Neural crest cell (in vitro differentiated cells): ENCODE measurements at regions not wholly inside any gene's neighbourhood (a gene's known extent, or its start where the extent isn't known, plus 50 kb on each side); places are given as distances from the start of the nearest gene placed in this dataset.

ENCODE experiments used
- DNase-seq: peaks from one replicate; pipeline ENCODE4 v3.0.0; 2021; ENCODE audit warnings: low read depth, mixed read lengths, low spot score
- H3K27ac Mint-ChIP-seq: one replicate; pipeline ENCODE4 v1.8.0; 2021; ENCODE audit warnings: mild to moderate bottlenecking, mixed read lengths; ENCODE audit not compliant: unreplicated experiment
- H3K27me3 Mint-ChIP-seq: 2 replicates; pipeline ENCODE4 v1.8.0; 2021; ENCODE audit warnings: low read depth, mild to moderate bottlenecking, mixed read lengths
- H3K36me3 Mint-ChIP-seq: 2 replicates; pipeline ENCODE4 v1.8.0; 2021; ENCODE audit warnings: low read depth, mild to moderate bottlenecking, mixed read lengths
- H3K4me1 Mint-ChIP-seq: 2 replicates; pipeline ENCODE4 v1.8.0; 2021; ENCODE audit warnings: mixed read lengths
- H3K4me3 Mint-ChIP-seq: one replicate; pipeline ENCODE4 v1.8.0; 2021; ENCODE audit warnings: mild to moderate bottlenecking, mixed read lengths
- H3K9me3 Mint-ChIP-seq: 2 replicates; pipeline ENCODE4 v1.8.0; 2021; ENCODE audit warnings: mixed read lengths
- CTCF ChIP-seq: fragments of 200-600 bp; sonication (generic); conservative IDR thresholded peaks from 2 replicates; pipeline ENCODE4 v1.5.0; 2021; ENCODE audit warnings: antibody characterized with exemption, mild to moderate bottlenecking

DNA sequence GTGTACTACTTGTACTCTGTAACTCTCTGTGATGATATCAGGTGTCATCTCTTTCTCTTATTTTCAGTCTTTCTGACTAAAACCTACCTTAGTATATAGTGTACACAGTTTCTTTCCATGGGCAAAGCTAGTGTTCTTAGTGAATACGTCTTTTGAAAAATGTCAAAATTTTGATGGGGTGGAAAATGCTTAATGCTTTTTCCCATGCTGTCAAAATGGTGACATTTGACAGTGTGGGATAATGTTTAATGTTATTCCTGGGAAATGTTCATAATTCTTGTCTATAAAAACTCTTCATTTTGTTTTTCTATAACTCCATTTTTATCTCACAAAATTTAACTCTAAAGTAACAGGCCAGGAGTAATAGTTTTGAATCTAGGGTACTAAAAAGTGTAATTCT lies 742.7 kb upstream of the FOXG1 start:
- Mint-ChIP-seq H3K27ac (no peak overlapping the region), H3K9me3 (no peaks in the 10 kb centered on the region), H3K4me1 (no peaks in the 10 kb centered on the region), H3K27me3 (no peaks in the 10 kb centered on the region), H3K4me3 (no peak overlapping the region), H3K36me3 (no peaks in the 10 kb centered on the region)
- DNase-seq, result no peak
- TF ChIP-seq CTCF, result no peak

DNA sequence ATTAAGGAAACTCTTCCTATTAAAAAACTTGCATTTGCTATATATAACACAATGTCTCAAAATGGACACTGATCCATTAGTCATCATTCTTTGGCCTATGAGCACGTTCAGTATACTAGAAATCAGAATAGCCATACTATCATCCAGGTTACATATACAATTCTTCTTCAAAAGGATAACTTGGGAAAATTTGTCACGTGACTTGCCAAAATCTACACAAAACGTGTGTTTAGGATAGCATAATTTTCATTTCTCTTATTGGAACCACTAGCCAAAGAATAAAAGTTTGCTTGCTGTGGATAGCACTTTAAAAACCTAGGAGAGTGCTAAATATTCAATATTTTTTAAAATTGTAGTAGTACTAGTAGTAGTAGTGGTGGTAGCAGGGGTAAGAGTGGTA lies 714.3 kb upstream of the FOXG1 start:
- Mint-ChIP-seq H3K27ac (no peak overlapping the region), H3K4me1 (no peaks in the 10 kb centered on the region), H3K9me3 (peaks cover 7% of the 10 kb centered on the region), H3K36me3 (no peaks in the 10 kb centered on the region), H3K27me3 (no peaks in the 10 kb centered on the region), H3K4me3 (no peak overlapping the region)
- TF ChIP-seq CTCF, result no peak
- DNase-seq, result no peak

- no peak overlapping the region for H3K27ac Mint-ChIP-seq
- no peak overlapping the region for H3K4me3 Mint-ChIP-seq
- H3K27me3 Mint-ChIP-seq, result no peaks in the 10 kb centered on the region
- no peak for TF ChIP-seq CTCF
- peaks cover 7% of the 10 kb centered on the region for H3K9me3 Mint-ChIP-seq
- H3K36me3 Mint-ChIP-seq, result no peaks in the 10 kb centered on the region
- no peaks in the 10 kb centered on the region for H3K4me1 Mint-ChIP-seq
- no peak for DNase-seq
Measured at GRCh38 chr14:28055008-28055407, 711.6 kb upstream of the FOXG1 start.

DNA sequence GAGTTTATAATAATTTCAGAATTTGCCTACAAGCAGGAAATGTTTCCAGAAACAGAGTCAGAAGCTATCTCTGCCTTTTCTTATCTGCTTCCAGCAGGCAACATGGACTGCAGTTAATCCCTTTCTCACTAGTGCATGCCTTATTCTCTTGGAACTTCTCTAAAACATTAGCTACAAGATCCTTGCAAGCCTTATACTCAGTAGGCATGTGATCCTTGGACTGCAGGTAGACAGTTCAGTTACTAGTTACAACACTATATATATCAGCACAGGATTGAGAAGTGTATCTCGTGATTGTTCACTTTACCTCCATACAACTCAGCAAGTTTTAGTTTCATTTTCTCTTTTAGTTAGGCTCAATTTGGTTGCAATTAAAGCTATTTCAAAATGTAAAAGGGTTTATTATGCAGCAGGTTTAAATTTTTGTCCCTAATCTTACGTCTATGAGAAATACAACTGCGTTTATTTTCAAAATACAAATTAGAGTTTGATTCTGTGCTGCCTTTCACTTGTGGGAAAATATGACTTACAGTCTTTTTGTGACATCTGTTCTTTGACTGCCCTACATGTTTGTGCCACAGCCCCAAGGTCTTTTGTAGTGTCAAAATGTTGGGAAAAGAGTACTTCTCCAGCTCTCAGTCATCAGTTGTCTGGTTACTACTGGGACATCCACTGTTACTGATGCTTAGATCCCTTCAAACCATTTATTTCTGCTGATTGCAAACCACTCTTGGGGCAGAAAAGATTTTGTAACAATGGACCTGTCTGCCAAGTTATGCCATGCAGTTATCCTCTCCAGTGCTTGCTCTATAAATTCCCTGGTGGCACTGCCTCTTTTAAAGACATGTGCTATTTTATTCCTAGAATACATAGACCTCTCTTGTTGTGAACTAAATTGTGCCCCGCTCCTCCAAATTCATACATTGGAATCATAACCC lies 709.0 kb upstream of the FOXG1 start:
- no peak overlapping the region for H3K27ac Mint-ChIP-seq
- H3K4me3 Mint-ChIP-seq, result no peak overlapping the region
- H3K36me3 Mint-ChIP-seq, result no peaks in the 10 kb centered on the region
- H3K27me3 Mint-ChIP-seq, result no peaks in the 10 kb centered on the region
- no peak for TF ChIP-seq CTCF
- no peaks in the 10 kb centered on the region for H3K4me1 Mint-ChIP-seq
- no peak for DNase-seq
- peaks cover 7% of the 10 kb centered on the region for H3K9me3 Mint-ChIP-seq

DNA sequence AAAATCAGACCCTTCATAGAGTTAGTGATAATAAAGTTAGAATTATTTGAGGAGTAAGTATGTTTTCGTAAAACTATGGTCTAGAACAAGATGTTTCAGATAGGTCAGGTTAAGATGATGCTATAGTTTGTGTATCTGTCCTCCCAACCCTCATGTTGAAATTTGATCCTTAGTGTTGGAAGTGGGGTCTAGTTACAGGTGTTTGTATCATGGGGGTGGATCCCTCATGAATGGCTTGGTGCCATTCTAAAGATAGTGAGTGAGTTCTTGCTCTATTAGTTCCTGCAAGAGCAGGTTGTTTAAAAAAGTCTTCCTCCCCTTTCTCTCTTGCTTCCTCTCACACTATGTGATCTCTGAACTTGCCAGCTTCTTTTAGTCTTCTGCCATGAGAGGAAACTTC lies 707.3 kb upstream of the FOXG1 start:
- no peak for DNase-seq
- no peaks in the 10 kb centered on the region for H3K36me3 Mint-ChIP-seq
- no peak overlapping the region for H3K27ac Mint-ChIP-seq
- no peak overlapping the region for H3K4me3 Mint-ChIP-seq
- no peaks in the 10 kb centered on the region for H3K27me3 Mint-ChIP-seq
- no peaks in the 10 kb centered on the region for H3K4me1 Mint-ChIP-seq
- H3K9me3 Mint-ChIP-seq, result peaks cover 5% of the 10 kb centered on the region
- TF ChIP-seq CTCF, result no peak
